Stimulated activated CD4-positive, alpha-beta T cell treated with anti-CD3 and anti-CD28 coated beads, TNF-alpha, amount 100 ng/mL, for 4 hours (primary cell): ENCODE measurements at regions not wholly inside any gene's neighbourhood (a gene's known extent, or its start where the extent isn't known, plus 50 kb on each side); places are given as distances from the start of the nearest gene placed in this dataset.

Source experiments
- DNase-seq, 3 experiments: peaks; one replicate each; pipeline ENCODE4 v3.0.0-alpha.2; 2020; ENCODE audit warnings: low read depth in 3 of 3

DNA sequence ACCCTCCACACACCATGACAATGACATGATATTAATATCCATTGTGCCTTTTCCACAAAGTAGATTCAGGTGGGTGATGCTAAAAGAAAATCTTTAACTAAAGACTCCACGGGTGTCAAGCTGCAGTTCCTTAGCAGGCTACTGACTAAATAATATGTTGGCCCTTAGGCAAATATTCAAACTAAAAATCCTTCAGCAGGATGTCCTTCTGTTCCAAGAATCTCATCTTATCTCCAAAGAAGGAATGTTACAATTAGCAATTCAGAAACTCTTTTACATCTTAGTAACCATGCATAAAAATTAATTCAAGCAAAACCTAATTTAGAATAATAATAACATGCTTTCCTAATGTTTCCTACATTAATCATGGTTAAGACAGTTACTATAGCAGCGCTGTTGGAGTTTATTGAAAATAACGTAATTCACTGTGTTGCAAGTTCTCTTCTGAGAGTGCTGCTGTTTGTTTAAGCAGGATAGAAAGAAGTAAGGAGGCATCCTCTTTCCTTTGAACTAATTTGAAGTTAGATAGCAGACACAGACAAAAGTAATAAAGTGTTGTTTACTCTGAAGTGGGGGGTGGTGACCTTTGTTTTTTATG is 414.8 kb upstream of the CDH4 start:
- DNase-seq: no peak

DNA sequence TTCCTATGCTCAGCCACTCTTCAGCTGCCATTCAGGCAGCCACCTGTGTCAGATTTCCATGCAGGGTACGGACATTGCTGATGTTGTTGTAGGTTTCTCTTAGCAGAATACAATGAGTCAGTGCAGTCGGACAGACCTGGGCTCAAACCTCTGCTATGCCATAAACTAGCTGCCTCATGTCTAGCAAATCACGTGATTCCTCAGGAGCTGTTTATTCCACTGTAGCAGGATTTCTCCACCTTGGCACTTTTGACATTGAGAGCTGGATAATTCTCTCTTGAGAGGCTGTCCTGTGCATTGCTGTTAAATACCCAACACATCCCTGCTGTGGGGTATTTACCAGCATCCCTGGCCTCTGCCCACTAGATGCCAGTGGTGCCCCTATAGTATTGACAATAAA is 413.8 kb upstream of the CDH4 start:
- no peak for DNase-seq

DNA sequence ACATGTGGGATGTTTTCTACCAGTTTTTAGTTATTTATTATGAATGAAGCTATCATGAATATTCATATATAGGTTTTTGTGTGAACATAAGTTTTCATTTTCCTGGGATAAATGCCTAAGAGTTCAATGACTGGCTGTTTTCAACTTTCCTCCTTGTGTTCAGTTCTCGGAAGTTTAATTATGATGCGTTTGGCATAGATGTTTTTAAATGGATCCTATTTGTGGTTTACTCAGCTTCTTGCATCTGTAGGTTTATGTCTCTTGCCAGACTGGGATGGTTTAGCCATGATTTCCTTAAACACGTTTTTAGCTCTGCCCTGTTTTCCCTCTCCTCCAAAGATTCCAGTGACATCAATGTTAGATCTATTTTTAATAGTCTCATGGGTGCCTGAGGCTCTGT is 411.1 kb upstream of the CDH4 start:
- no peak for DNase-seq

DNA sequence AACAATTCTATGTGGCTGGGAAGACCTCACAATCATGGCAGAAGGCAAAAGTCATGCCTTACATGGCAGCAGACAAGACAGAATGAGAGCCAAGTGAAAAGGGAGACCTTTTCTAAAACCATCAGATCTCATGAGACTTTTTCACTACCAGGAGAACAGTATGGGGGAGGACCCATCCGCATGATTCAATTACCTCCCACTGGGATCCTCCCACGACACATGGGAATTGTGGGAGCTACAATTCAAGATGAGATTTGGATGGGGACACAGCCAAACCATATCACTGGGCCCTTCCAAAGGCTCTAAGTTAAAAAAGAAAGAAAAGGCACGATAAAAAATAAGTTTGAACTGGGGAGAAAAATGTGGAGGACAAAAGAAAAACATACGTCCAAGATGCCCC is 406.9 kb upstream of the CDH4 start:
- DNase-seq: no peak

DNA sequence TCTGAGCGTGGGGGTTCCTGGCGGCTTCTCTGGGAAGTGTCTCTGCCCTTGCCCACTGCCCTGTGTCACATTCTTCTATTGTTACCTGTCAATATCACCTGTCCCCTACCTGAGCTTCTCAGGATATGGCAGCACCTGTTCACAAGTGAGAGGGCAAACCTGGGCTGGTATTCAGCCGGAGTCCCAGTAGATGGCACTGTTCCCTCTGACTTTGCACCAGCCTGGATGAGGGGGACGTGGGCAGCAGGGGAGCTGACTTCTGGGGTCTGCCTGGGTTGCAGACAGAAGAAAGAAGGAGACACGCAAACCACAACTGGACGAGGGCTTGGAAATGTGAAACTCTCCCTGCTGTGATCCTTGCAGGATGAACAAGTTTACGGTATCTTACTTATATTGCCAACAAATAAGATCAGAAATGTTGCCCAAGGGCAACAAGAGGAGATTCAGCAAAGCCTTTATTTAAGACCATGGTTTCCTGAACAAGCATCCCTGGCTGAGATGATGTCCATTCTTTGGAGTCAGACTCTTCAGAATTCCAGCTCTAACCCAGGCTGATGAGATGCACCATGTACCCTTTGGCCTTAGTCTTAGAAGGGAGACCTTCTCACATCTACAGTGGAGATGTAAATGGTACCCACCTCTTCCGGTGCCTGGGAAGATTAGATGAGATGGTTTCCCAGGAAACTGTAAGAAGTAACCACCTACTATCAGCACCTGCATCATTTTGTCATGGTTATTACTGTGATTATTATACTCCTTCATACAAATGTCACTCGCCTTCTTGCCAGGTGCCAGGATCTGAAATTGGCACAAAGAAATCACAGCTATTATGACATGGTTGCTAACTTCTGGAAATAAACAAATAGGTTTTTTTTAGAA is 400.0 kb upstream of the CDH4 start:
- DNase-seq: no peak

DNA sequence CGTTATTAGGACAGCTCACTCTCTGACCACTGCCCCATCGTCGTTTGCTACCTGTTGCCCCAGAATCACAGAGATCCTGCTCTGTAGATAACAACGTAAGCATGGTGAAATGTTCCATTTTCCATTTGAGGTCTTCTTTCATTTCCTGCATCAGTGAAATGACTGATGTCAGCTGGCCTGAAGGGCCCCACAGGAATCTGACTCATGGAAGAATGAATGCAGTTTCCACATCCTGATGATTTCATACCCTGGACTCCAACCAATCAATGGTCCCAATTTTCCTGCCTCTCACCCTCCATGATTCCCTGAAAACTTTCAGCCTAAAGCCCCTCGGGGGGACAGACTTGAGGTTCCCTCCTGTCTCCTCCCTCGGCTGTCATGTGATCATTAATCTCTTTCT is 394.4 kb upstream of the CDH4 start:
- no peak for DNase-seq

DNA sequence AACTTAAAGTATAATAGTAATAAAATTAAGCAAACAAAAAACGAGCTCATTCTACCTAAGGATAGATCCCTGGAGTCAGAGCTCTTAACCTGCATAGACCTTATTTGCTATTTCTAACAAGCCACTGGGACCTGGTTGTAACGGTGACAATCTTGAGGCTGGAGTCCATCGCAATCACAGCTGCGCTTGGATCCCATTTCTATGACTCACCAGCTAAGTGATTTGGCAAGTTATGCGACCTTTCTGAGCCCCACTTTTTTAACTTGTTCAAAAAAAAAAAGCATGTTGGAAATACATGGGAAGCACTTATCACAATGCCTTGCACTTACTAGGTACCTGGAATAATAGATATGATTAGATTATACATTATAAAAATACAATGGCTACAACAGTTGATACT is 389.5 kb upstream of the CDH4 start:
- no peak for DNase-seq

DNA sequence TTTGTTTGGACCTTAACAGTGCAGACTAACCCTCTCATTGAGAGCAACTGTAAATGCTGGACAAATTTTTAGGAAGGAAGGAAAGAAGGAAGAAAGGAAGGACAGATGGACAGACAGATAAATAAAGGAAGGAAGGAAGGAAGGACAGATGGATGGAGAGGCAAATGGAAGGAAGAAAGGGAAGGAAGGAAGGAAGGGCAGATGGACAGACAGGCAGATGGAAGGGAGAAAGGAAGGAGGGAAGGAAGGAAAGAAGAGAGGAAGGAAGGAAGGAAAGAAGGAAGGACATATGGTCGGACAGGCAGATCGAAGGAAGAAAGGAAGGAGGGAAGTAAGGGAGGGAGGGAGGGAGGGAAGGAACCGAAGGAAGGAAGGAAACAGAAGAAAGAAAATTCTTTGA is 388.5 kb upstream of the CDH4 start:
- no peak for DNase-seq

DNA sequence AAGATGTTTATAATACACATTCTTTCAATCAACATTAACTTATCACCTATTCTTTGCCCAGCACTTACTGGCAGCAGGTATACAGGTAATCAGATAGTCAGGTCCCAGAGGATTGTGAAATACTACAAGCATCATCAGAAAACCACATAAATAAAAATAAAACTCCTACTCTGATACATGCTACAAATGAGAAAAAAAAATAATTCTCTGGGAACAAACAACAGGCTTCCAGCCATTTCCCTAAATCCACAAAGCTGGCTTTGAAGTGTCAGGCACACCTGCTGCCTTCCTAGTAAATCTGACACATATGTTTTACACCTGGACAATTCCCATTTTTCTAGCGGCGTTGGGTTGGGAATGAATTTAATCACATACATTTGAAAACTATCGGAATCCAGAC is 384.5 kb upstream of the CDH4 start:
- DNase-seq: no peak

DNA sequence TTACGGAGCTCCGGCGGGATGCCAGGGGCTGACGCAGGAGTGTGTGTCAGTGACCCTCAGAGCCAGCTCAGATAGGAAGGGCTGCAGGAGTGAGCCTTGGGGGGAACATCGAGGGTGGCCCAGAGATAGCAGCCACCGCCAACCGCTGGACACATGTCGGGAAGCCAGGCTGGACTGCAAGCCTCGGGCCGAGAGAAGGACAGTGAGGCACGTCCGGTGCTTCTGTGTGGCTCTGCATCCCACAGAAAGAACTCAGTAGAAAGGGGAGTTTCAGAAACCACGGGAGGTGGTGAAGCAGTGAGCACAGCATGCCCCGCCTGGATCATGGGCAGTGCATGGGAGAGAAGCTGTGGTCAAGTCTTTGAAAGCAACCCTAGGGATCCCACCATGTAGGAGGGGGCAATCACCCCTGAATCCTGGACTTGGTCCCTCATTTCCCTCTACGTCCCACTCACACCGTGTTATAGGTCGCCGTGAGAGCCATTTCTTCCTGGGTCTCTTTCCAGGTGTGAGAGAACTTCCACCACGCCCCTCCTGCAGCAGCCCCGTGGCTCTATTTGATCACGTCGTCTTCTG is 383.7 kb upstream of the CDH4 start:
- no peak for DNase-seq

DNA sequence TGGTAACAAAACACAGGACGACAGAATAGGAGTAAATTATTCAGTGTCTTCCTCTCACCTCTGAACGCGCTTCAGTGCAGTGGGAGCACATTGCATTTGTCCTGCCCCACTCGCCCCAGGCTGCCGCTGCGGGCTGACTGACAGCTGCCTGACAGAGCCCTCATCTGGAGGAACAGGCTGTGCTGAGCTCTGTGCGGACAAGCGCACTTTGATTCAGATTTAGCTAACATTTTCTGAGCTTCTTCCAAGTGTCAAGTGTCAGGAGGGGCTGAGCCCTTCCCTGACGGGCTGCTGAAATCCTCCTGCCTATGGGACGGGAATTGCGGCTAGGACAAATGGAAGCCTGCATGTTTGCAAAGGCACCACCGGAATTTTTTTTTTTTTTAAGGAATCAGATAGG is 383.0 kb upstream of the CDH4 start:
- no peak for DNase-seq

DNA sequence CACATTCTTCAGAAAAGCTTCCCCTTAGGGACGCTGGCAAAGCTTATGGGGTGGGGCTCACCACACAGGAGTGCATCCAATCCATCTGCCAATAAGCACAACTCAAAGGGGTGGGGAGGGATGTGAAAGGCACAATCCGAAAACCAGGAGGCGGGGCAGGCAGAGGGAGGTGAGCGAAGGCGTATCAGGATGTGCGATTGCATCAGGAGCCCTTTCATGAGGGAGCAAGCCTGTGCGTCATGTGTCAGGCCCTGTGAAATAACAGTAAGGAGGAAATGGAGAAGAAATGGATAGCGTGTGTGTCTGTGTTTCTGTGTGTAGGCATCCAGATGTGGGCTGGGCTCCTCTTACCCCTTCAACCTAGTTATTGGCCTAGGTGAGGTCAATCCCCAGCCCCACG is 382.4 kb upstream of the CDH4 start:
- no peak for DNase-seq

DNA sequence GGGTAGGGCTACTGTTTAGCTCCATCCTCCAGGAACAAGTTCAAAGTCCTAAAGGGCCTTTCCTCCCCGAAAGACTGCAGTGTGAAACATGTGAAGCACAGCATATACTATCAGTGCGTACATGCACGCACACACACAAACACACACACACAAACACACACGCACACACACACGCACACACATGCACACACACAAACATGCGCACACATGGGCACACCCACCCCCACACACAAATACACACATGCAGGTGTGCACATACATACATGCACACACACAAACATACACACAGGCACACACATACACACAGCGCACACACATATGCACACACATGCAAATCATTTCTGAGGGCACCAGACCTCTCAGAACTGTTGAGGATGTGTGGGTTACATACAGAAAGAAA is 382.0 kb upstream of the CDH4 start:
- no peak for DNase-seq

DNA sequence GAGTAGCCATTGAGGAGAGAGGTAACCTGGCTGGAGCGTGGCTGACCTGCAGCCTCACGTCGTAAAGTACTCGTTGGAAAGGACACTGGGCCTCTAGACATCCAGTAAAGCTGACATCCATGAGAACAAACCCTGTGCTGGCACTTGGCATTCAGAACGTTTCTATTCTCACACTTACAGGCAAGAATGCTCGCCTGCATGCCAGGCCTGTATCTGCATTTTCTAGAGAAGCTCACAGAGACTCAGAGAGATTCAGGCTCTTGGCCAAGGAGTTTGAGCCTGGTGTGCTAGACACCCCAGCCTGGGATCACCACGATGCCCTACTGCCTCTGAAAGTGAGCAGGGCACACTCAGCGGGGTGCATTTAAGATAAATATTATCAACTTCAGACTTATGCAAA is 379.8 kb upstream of the CDH4 start:
- no peak for DNase-seq

DNA sequence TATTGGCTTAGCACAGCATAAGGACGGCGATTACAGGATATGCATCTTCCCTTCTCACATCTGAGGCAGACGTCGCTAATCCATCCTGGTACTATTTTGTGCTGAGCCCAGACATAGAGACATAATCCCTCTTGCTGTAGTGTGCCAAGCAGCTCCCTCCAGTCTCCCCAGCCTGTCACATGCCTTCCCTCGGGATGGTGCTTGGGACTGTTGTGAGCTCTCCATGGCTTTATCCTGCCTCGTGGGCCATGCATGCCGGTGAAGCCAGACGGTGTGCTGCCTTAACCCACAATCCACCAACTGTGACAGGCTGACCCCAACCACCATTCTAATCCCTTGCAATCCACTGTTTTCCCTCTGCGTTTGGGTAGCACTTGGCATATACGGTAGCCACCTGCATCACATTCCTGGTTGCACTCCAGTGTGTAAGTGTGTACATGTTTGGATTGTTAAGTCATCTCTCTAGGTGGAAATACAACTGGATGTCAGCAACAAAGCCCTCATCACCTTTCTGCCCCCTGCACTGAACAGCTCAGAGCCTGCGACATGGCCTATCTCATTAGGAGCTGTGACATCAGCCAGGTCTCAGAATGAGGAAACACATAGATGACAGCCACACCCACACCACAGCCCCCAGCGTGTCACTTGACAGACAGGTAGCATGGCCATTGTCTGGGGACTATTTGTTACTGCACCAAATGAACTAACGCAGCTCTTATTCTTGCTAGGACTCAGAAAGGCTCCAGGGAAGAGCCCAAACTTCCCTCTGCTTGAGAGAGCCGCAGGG is 374.8 kb upstream of the CDH4 start:
- no peak for DNase-seq

DNA sequence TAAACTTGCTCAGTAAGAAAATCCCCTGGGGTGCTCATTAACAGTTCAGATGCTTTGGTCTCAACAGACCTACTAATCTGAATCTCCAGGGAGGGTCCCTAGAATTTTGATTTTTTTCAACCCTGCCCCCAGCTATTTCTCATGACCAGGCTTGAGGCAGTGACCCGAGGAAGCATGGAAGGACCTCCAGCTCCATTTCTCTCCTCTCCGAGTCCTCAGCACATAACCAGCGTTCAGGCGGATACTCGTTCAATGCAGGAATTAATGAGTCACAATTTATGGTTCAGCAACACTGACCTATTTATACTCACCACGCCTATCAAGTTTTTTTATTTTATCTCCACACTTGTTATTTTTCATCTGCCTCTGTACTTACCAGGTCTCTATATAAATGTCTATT is 369.2 kb upstream of the CDH4 start:
- no peak for DNase-seq

DNA sequence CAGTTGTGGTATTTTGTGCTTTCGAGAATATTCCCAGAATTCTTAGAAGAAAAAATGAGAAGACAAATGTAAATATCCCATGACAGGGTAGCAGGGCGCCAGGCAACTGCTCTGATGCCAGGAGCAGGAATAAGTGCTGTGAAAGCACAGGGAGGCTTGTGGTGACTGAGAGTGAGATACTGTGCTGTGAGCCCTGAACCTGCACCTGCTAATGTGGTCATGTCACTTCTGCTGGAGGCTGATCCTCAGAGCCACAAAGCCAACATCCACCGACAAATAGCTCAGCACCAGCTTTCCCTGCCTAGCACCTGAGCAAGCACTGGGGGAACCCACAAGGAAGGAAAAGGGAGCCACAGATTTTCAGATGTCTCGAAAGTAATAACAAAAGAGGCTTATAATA is 368.6 kb upstream of the CDH4 start:
- no peak for DNase-seq

DNA sequence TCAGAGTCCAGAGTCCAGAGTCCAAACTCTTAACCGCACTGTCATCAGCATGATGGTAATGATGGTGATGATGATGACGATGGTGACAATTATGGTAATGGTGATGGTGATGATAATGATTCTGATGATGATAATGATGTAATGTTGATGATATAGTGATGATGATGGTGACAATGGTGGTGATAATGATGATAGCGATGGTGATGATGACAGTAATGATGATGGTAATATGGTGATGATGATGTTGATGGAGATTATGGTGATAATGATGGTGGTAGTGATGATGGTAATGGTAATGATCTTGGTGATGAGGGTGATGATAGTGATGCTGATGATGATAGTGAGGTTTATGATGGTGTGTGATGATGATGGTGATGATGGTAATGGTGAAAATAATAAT is 367.8 kb upstream of the CDH4 start:
- no peak for DNase-seq

DNA sequence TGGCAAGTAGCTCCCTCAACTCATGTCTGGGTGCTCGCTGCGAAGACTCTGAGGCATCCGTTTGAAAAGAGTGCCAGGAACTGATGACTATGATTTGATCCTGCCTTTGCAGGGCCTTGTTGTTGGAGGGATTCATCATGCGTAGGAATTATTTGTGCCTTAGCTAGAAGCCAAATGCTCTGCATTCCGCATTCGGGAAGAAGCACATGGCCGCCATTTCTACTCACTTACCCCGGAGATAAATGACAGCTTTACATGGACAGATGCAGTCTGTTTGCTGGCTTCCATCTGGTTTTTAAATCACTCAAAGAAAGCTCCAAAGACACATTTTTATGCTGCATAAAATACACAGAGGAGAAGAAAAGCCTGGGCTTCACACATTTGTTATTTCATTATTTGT is 363.3 kb upstream of the CDH4 start:
- DNase-seq: no peak

DNA sequence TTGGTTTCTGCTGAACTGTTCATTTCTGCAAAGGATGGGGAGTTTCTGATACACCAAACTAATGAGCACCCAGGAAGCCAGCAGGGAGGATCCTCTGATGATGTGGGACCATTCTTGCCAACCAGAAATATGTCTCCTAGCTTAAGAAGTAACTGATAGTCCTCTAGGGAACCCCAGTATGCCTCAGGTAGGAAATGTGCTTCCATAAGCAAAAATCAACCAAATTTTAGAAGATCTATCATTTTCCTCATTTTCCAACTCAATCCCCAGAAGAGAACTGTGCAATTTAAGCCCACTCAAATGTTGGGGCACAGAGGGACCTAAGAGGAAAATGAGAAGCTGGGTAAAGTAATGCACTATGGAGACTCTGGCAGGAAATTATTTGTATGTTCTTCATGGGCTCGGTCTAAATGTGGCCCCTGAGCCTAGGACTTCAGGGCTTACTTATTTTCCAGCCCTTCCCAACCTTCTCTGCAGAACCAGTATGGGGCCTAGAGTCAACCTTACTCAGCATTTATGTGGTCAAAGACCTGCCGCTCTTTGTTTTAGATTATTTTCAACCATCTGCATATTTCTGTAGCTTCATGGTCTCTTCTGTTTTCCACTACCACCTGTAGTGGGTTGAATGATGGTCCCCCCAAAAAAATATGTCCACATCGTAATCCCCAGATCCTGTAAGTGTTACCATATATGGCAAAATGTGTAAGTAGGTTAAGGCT is 359.8 kb upstream of the CDH4 start:
- DNase-seq: no peak

DNA sequence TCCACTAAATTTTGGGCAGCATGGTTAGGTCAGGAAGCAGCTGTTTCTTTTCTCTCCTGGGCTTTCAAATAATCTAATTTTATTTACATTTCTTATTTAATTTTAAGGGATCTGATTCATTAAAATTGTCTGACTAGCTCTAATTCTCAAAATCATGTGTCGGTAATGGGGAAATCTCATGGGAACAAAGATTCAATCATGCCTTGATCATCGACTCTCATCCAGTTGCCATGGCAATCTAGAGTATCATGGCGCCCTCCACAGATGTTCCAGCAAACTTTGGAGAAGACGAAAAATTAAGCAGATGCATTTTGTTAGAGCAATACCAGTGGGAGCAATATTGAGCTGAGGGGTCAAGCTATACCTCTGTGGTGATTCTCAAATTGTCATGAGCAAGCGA is 358.0 kb upstream of the CDH4 start:
- no peak for DNase-seq
